Liver (tissue), 8 donors: ENCODE measurements at regions not wholly inside any gene's neighbourhood (a gene's known extent, or its start where the extent isn't known, plus 50 kb on each side); places are given as distances from the start of the nearest gene placed in this dataset.

Source experiments
- DNase-seq: peaks from one replicate; pipeline ENCODE4 v3.0.0-alpha.2; 2017; ENCODE audit warnings: low spot score
- H3K27ac ChIP-seq, 2 donors: one replicate each; pipeline ENCODE4 v1.7.0; 2013; ENCODE audit warnings: inconsistent platforms in 2 of 2, low read length in 2 of 2, control low read depth in 1 of 2, low read depth in 1 of 2, mild to moderate bottlenecking in 1 of 2
- H3K27me3 ChIP-seq, 4 donors: one replicate each; pipeline versions ENCODE4 v1.6.1 to v1.7.0; 2013; ENCODE audit warnings: low read length in 3 of 4, inconsistent platforms in 1 of 4, mild to moderate bottlenecking in 1 of 4, moderate library complexity in 1 of 4; ENCODE audit not compliant: control insufficient read depth in 4 of 4, insufficient read depth in 4 of 4
- H3K36me3 ChIP-seq, 4 donors: one replicate each; pipeline versions ENCODE4 v1.6.1 to v1.7.0; 2013; ENCODE audit warnings: low read length in 3 of 4, mild to moderate bottlenecking in 3 of 4, low read depth in 1 of 4, moderate library complexity in 1 of 4; ENCODE audit not compliant: control insufficient read depth in 4 of 4, insufficient read depth in 3 of 4
- H3K4me1 ChIP-seq, 4 donors: one replicate each; pipeline versions ENCODE4 v1.6.1 to v1.7.0; 2013; ENCODE audit warnings: low read length in 3 of 4, mild to moderate bottlenecking in 3 of 4, moderate library complexity in 1 of 4; ENCODE audit not compliant: control insufficient read depth in 4 of 4, insufficient read depth in 4 of 4
- H3K4me3 ChIP-seq, 3 donors: one replicate each; pipeline versions ENCODE4 v1.6.1 to v1.7.0; 2013; ENCODE audit warnings: low read length in 3 of 3, control low read depth in 1 of 3, low read depth in 1 of 3, mild to moderate bottlenecking in 1 of 3
- H3K9ac ChIP-seq, 2 donors: one replicate each; pipeline ENCODE4 v1.7.0; 2013; ENCODE audit warnings: low read length in 2 of 2, mild to moderate bottlenecking in 2 of 2, moderate library complexity in 2 of 2, control low read depth in 1 of 2, low read depth in 1 of 2
- H3K9me3 ChIP-seq, 4 donors: one replicate each; pipeline versions ENCODE4 v1.6.1 to v1.7.0; 2013; ENCODE audit warnings: low read length in 3 of 4; ENCODE audit not compliant: control insufficient read depth in 4 of 4
- CTCF ChIP-seq: fragments of 150-350 bp; IDR thresholded peaks from 2 replicates; pipeline ENCODE4 v1.5.1; 2017; ENCODE audit warnings: improper control_type of control experiment, low read depth, low read length; ENCODE audit not compliant: missing input control
- EGR1 ChIP-seq, 2 donors: IDR thresholded peaks; 2 replicates each; pipeline ENCODE4 v1.6.1; 2016 to 2018; ENCODE audit warnings: antibody characterized with exemption in 2 of 2, low read depth in 2 of 2
- FOXA1 ChIP-seq: IDR thresholded peaks from 2 replicates; pipeline ENCODE4 v1.6.1; 2016; ENCODE audit warnings: antibody characterized with exemption
- FOXA2 ChIP-seq: IDR thresholded peaks from 2 replicates; pipeline ENCODE4 v1.6.1; 2016; ENCODE audit warnings: antibody characterized with exemption
- GABPA ChIP-seq, 2 donors: IDR thresholded peaks in 1 of 2; conservative IDR thresholded peaks in 1 of 2; 2 replicates each; pipeline ENCODE4 v1.6.1; 2016; ENCODE audit warnings: antibody characterized with exemption in 2 of 2, mild to moderate bottlenecking in 1 of 2, moderate library complexity in 1 of 2
- HNF4A ChIP-seq, 2 donors: conservative IDR thresholded peaks; 2 replicates each; pipeline ENCODE4 v1.6.1; 2016; ENCODE audit warnings: antibody characterized with exemption in 2 of 2, mild to moderate bottlenecking in 2 of 2
- HNF4G ChIP-seq: IDR thresholded peaks from 2 replicates; pipeline ENCODE4 v1.6.1; 2016; ENCODE audit warnings: antibody characterized with exemption
- JUND ChIP-seq, 2 donors: IDR thresholded peaks; 2 replicates each; pipeline ENCODE4 v1.6.1; 2016; ENCODE audit warnings: antibody characterized with exemption in 2 of 2
- RAD21 ChIP-seq, 2 donors: IDR thresholded peaks; 2 replicates each; pipeline ENCODE4 v1.6.1; 2016; ENCODE audit warnings: antibody characterized with exemption in 2 of 2, mild to moderate bottlenecking in 2 of 2
- RXRA ChIP-seq, 2 donors: IDR thresholded peaks; 2 replicates each; pipeline ENCODE4 v1.6.1; 2017 to 2018; ENCODE audit warnings: antibody characterized with exemption in 2 of 2, mild to moderate bottlenecking in 1 of 2
- SP1 ChIP-seq: IDR thresholded peaks from 2 replicates; pipeline ENCODE4 v1.6.1; 2018; ENCODE audit warnings: antibody characterized with exemption, mild to moderate bottlenecking
- TAF1 ChIP-seq: conservative IDR thresholded peaks from 2 replicates; pipeline ENCODE4 v1.6.1; 2016; ENCODE audit warnings: antibody characterized with exemption, mild to moderate bottlenecking
- YY1 ChIP-seq: IDR thresholded peaks from 2 replicates; pipeline ENCODE4 v1.6.1; 2016; ENCODE audit warnings: antibody characterized with exemption, mild to moderate bottlenecking
- WGBS: extraction: QIAGEN DNeasy Blood & Tissue Kit; methylation state at CpG from one replicate; pipeline ENCODE4 v1.1.7; 2013; 5-methylcytosine and 5-hydroxymethylcytosine counted together
- TF ChIP-seq, protein P1 (sequence below): IDR thresholded peaks from 2 replicates; pipeline ENCODE4 v1.6.1; 2016; ENCODE audit warnings: antibody characterized with exemption
- TF ChIP-seq, protein P2 (sequence below): IDR thresholded peaks from 2 replicates; pipeline ENCODE4 v1.6.1; 2016; ENCODE audit warnings: antibody characterized with exemption
- TF ChIP-seq, protein P3 (sequence below): IDR thresholded peaks from 2 replicates; pipeline ENCODE4 v1.6.1; 2016; ENCODE audit warnings: antibody characterized with exemption, mild to moderate bottlenecking
- donor health status: healthy.
- donor health status: healthy.
- donor health status: healthy.
- donor health status: healthy.
- donor health status: healthy.

GRCh38 chr1:98323906-98324358 is 337.6 kb upstream of the SNX7 start:
- no peak overlapping the region for H3K4me3 ChIP-seq
- H3K27ac ChIP-seq: no peak overlapping the region
- peaks cover 0 to 2% (median under 1%) of the 10 kb centered on the region in 4 donors for H3K4me1 ChIP-seq
- peak; percentile 68 to 77 for TF ChIP-seq JUND (IDR thresholded peaks at IDR 0.05)
- no peak for TF ChIP-seq FOXA2
- no peaks in the 10 kb centered on the region for H3K36me3 ChIP-seq
- no peak for DNase-seq
- H3K27me3 ChIP-seq: no peaks in the 10 kb centered on the region
- H3K9me3 ChIP-seq: no peaks in the 10 kb centered on the region
- 62% methylated on average over 3 of the region's 3 CpGs for WGBS
- H3K9ac ChIP-seq: no peak overlapping the region

- Histone ChIP-seq H3K9me3 (no peaks in the 10 kb centered on the region), H3K36me3 (no peaks in the 10 kb centered on the region), H3K4me1 (peaks cover 0 to 2% (median under 1%) of the 10 kb centered on the region in 4 donors), H3K9ac (no peak overlapping the region), H3K27me3 (no peaks in the 10 kb centered on the region), H3K27ac (no peak overlapping the region), H3K4me3 (no peak overlapping the region)
- TF ChIP-seq TAF1: no peak
- DNase-seq: no peak
These were observed 338.1 kb upstream of the SNX7 start for GRCh38 chr1:98323388-98323787.

- Histone ChIP-seq H3K9me3 (no peaks in the 10 kb centered on the region), H3K27ac (no peak overlapping the region), H3K4me3 (no peak overlapping the region), H3K9ac (no peak overlapping the region), H3K36me3 (no peaks in the 10 kb centered on the region), H3K27me3 (no peaks in the 10 kb centered on the region), H3K4me1 (peaks cover 0 to 1% (median under 1%) of the 10 kb centered on the region in 4 donors)
- no peak for TF ChIP-seq RAD21 (IDR thresholded peaks at IDR 0.05)
- no peak for TF ChIP-seq JUND (IDR thresholded peaks at IDR 0.05)
- no peak for TF ChIP-seq YY1
- no peak for TF ChIP-seq HNF4A (conservative IDR thresholded peaks at IDR 0.05)
- no peak for TF ChIP-seq EGR1 (IDR thresholded peaks at IDR 0.05; ENCODE audit: low read depth in 2 of 2)
- WGBS: 93% methylated on average over 1 of the region's 1 CpG
- no peak for DNase-seq
These were observed 338.6 kb upstream of the SNX7 start for GRCh38 chr1:98322966-98323365.

DNA sequence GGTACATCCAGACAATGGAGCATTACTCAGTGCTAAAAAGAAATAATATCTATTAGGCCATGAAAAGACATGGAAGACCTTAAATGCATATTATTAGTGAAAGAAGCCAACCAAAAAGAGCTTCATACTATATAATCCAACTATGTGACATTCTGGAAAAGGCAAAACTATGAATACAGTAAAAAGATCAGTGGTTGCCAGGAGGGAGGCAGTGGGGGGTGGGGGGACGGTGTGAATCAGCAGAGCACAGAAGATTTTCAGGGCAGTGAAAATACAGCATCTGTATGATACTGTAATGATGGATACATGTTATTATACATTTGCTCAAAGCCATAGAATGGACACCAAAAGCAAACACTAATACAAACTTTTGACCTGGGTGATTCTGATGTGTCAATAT is 339.4 kb upstream of the SNX7 start:
- Histone ChIP-seq H3K4me1 (peaks cover 0 to 1% (median 0%) of the 10 kb centered on the region in 4 donors), H3K27ac (no peak overlapping the region), H3K9me3 (no peaks in the 10 kb centered on the region), H3K27me3 (no peaks in the 10 kb centered on the region), H3K9ac (no peak overlapping the region), H3K4me3 (no peak overlapping the region), H3K36me3 (no peaks in the 10 kb centered on the region)
- WGBS: 93% methylated on average over 1 of the region's 1 CpG
- TF ChIP-seq, protein P1, sequence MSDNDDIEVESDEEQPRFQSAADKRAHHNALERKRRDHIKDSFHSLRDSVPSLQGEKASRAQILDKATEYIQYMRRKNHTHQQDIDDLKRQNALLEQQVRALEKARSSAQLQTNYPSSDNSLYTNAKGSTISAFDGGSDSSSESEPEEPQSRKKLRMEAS: no peak
- TF ChIP-seq, protein P2, sequence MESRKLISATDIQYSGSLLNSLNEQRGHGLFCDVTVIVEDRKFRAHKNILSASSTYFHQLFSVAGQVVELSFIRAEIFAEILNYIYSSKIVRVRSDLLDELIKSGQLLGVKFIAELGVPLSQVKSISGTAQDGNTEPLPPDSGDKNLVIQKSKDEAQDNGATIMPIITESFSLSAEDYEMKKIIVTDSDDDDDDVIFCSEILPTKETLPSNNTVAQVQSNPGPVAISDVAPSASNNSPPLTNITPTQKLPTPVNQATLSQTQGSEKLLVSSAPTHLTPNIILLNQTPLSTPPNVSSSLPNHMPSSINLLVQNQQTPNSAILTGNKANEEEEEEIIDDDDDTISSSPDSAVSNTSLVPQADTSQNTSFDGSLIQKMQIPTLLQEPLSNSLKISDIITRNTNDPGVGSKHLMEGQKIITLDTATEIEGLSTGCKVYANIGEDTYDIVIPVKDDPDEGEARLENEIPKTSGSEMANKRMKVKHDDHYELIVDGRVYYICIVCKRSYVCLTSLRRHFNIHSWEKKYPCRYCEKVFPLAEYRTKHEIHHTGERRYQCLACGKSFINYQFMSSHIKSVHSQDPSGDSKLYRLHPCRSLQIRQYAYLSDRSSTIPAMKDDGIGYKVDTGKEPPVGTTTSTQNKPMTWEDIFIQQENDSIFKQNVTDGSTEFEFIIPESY: no peak
- no peak for TF ChIP-seq JUND (IDR thresholded peaks at IDR 0.05)
- no peak for TF ChIP-seq TAF1
- TF ChIP-seq HNF4G: no peak
- no peak for TF ChIP-seq FOXA1
- no peak for TF ChIP-seq SP1
- TF ChIP-seq CTCF: no peak
- no peak for TF ChIP-seq HNF4A (conservative IDR thresholded peaks at IDR 0.05)
- TF ChIP-seq YY1: no peak
- TF ChIP-seq, protein P3, sequence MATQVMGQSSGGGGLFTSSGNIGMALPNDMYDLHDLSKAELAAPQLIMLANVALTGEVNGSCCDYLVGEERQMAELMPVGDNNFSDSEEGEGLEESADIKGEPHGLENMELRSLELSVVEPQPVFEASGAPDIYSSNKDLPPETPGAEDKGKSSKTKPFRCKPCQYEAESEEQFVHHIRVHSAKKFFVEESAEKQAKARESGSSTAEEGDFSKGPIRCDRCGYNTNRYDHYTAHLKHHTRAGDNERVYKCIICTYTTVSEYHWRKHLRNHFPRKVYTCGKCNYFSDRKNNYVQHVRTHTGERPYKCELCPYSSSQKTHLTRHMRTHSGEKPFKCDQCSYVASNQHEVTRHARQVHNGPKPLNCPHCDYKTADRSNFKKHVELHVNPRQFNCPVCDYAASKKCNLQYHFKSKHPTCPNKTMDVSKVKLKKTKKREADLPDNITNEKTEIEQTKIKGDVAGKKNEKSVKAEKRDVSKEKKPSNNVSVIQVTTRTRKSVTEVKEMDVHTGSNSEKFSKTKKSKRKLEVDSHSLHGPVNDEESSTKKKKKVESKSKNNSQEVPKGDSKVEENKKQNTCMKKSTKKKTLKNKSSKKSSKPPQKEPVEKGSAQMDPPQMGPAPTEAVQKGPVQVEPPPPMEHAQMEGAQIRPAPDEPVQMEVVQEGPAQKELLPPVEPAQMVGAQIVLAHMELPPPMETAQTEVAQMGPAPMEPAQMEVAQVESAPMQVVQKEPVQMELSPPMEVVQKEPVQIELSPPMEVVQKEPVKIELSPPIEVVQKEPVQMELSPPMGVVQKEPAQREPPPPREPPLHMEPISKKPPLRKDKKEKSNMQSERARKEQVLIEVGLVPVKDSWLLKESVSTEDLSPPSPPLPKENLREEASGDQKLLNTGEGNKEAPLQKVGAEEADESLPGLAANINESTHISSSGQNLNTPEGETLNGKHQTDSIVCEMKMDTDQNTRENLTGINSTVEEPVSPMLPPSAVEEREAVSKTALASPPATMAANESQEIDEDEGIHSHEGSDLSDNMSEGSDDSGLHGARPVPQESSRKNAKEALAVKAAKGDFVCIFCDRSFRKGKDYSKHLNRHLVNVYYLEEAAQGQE: no peak
- TF ChIP-seq GABPA (IDR thresholded peaks at IDR 0.05 in 1 of 2, conservative IDR thresholded peaks at IDR 0.05 in 1 of 2): no peak
- TF ChIP-seq RXRA (IDR thresholded peaks at IDR 0.05): no peak
- no peak for TF ChIP-seq RAD21 (IDR thresholded peaks at IDR 0.05)
- TF ChIP-seq EGR1 (IDR thresholded peaks at IDR 0.05; ENCODE audit: low read depth in 2 of 2): no peak
- DNase-seq: no peak
